ENCODE measurements at regions not wholly inside any gene's neighbourhood (a gene's known extent, or its start where the extent isn't known, plus 50 kb on each side); places are given as distances from the start of the nearest gene placed in this dataset.
A peak's percentile ranks its signal among the peaks of the same experiment; 100 is the strongest.

- peak overlapping the region; percentile 56 for H3K9ac ChIP-seq (ENCODE audit: control insufficient read depth, extremely low read depth, insufficient read depth, low read length)
- DNase-seq (ENCODE audit: low read depth, low spot score): no peak
- H3K9me3 ChIP-seq (ENCODE audit: control insufficient read depth, low read depth, low read length): no peaks in the 10 kb centered on the region
- FAIRE-seq: no peak
- TF ChIP-seq EZH2 (IDR thresholded peaks at IDR 0.05; ENCODE audit: low read length): no peak
- TF ChIP-seq CTCF (optimal IDR thresholded peaks at IDR 0.05 in 1 of 3, IDR thresholded peaks at IDR 0.05 in 1 of 3, conservative IDR thresholded peaks at IDR 0.05 in 1 of 3; ENCODE audit: extremely low read depth in 1 of 3, insufficient read depth in 2 of 3, low read length in 3 of 3): no peak
- no peaks in the 10 kb centered on the region for H3K27me3 ChIP-seq (ENCODE audit: control insufficient read depth, extremely low read depth, insufficient read depth, low read length)
- no peak overlapping the region for H2AFZ ChIP-seq (ENCODE audit: control insufficient read depth, low read length)
- peak overlapping the region in 2 of 3 experiments; percentile 11 to 45 for H3K4me3 ChIP-seq (ENCODE audit: control insufficient read depth in 2 of 3, extremely low read depth in 1 of 3, insufficient read depth in 2 of 3, low read depth in 1 of 3, low read length in 3 of 3)
- peaks cover 30 to 54% of the 10 kb centered on the region in 2 experiments for H3K36me3 ChIP-seq (ENCODE audit: control insufficient read depth in 2 of 2, extremely low read depth in 1 of 2, insufficient read depth in 2 of 2, low read length in 2 of 2)
- dilution Hi-C loops (cut with MboI; ENCODE audit: extremely low pct_ligation_motif_present, low sequenced_read_pairs): no loop called here
- peaks cover 89% of the 10 kb centered on the region for H3K79me2 ChIP-seq (ENCODE audit: control insufficient read depth, insufficient read depth, low read length)
- peaks cover 90% of the 10 kb centered on the region for H3K4me1 ChIP-seq (ENCODE audit: control insufficient read depth, extremely low read depth, insufficient read depth, low read length)
- peaks cover 38% of the 10 kb centered on the region for H4K20me1 ChIP-seq (ENCODE audit: control insufficient read depth, extremely low read depth, insufficient read depth, low read length)
- peak overlapping the region; percentile 65 for H3K4me2 ChIP-seq (ENCODE audit: control insufficient read depth, extremely low read depth, insufficient read depth, low read depth, low read length)
- H3K27ac ChIP-seq (ENCODE audit: control insufficient read depth, insufficient read depth, low read length): peak overlapping the region; percentile 93
- H3K9me1 ChIP-seq (ENCODE audit: control insufficient read depth, extremely low read depth, insufficient read depth, low read length): peaks cover 9% of the 10 kb centered on the region
Observed at GRCh38 chr7:130902755-130903357, 168.8 kb upstream of the KLF14 start.

GRCh38 chr7:130903358-130903974, 169.5 kb upstream of the KLF14 start:
- FAIRE-seq (no peak), DNase-seq (ENCODE audit: low read depth, low spot score) (no peak)
- peak overlapping the region; percentile 56 for H3K9ac ChIP-seq (ENCODE audit: control insufficient read depth, extremely low read depth, insufficient read depth, low read length)
- peaks cover 36% of the 10 kb centered on the region for H4K20me1 ChIP-seq (ENCODE audit: control insufficient read depth, extremely low read depth, insufficient read depth, low read length)
- peaks cover 87% of the 10 kb centered on the region for H3K79me2 ChIP-seq (ENCODE audit: control insufficient read depth, insufficient read depth, low read length)
- peak overlapping the region; percentile 65 for H3K4me2 ChIP-seq (ENCODE audit: control insufficient read depth, extremely low read depth, insufficient read depth, low read depth, low read length)
- peaks cover 85% of the 10 kb centered on the region for H3K4me1 ChIP-seq (ENCODE audit: control insufficient read depth, extremely low read depth, insufficient read depth, low read length)
- no peaks in the 10 kb centered on the region for H3K9me3 ChIP-seq (ENCODE audit: control insufficient read depth, low read depth, low read length)
- peaks cover 25 to 48% of the 10 kb centered on the region in 2 experiments for H3K36me3 ChIP-seq (ENCODE audit: control insufficient read depth in 2 of 2, extremely low read depth in 1 of 2, insufficient read depth in 2 of 2, low read length in 2 of 2)
- H3K4me3 ChIP-seq (ENCODE audit: control insufficient read depth in 2 of 3, extremely low read depth in 1 of 3, insufficient read depth in 2 of 3, low read depth in 1 of 3, low read length in 3 of 3): peak overlapping the region in 2 of 3 experiments; percentile 11 to 45
- dilution Hi-C loops (cut with MboI; ENCODE audit: extremely low pct_ligation_motif_present, low sequenced_read_pairs): no loop called here
- H2AFZ ChIP-seq (ENCODE audit: control insufficient read depth, low read length): no peak overlapping the region
- no peaks in the 10 kb centered on the region for H3K27me3 ChIP-seq (ENCODE audit: control insufficient read depth, extremely low read depth, insufficient read depth, low read length)
- TF ChIP-seq EZH2 (IDR thresholded peaks at IDR 0.05; ENCODE audit: low read length) (no peak), CTCF (optimal IDR thresholded peaks at IDR 0.05 in 1 of 3, IDR thresholded peaks at IDR 0.05 in 1 of 3, conservative IDR thresholded peaks at IDR 0.05 in 1 of 3; ENCODE audit: extremely low read depth in 1 of 3, insufficient read depth in 2 of 3, low read length in 3 of 3) (no peak)
- H3K9me1 ChIP-seq (ENCODE audit: control insufficient read depth, extremely low read depth, insufficient read depth, low read length): peaks cover 9% of the 10 kb centered on the region
- H3K27ac ChIP-seq (ENCODE audit: control insufficient read depth, insufficient read depth, low read length): peak overlapping the region; percentile 93

All from keratinocyte (primary cell).